ENCODE measurements at regions not wholly inside any gene's neighbourhood (a gene's known extent, or its start where the extent isn't known, plus 50 kb on each side); places are given as distances from the start of the nearest gene placed in this dataset.

GRCh38 chr18:6650127-6650507 lies 79.4 kb upstream of the ARHGAP28 start:
- Histone ChIP-seq H3K9ac (ENCODE audit: low read depth in 2 of 2, low read length in 2 of 2) (no peak overlapping the region), H3K27ac (no peak overlapping the region), H3K4me3 (no peak overlapping the region), H3K4me1 (no peaks in the 10 kb centered on the region), H3K27me3 (no peaks in the 10 kb centered on the region), H3K9me3 (no peaks in the 10 kb centered on the region), H3K36me3 (no peaks in the 10 kb centered on the region)
- TF ChIP-seq CTCF (IDR thresholded peaks at IDR 0.05): no peak
- intact Hi-C loops (cut with DNase I): no loop called here
- DNase-seq: no peak

- H3K36me3 ChIP-seq: no peaks in the 10 kb centered on the region
- no peak overlapping the region for H3K4me3 ChIP-seq
- no peak for DNase-seq
- intact Hi-C loops (cut with DNase I): no loop called here
- H3K9me3 ChIP-seq: no peaks in the 10 kb centered on the region
- no peak for TF ChIP-seq CTCF (IDR thresholded peaks at IDR 0.05)
- H3K4me1 ChIP-seq: no peaks in the 10 kb centered on the region
- H3K27ac ChIP-seq: no peak overlapping the region
- no peak overlapping the region for H3K9ac ChIP-seq (ENCODE audit: low read depth in 2 of 2, low read length in 2 of 2)
- no peaks in the 10 kb centered on the region for H3K27me3 ChIP-seq
Measured at GRCh38 chr18:6650747-6651146, 78.8 kb upstream of the ARHGAP28 start.

- Histone ChIP-seq H3K9ac (ENCODE audit: low read depth in 2 of 2, low read length in 2 of 2) (no peak overlapping the region), H3K4me3 (no peak overlapping the region), H3K36me3 (no peaks in the 10 kb centered on the region), H3K27me3 (no peaks in the 10 kb centered on the region), H3K9me3 (no peaks in the 10 kb centered on the region), H3K4me1 (no peaks in the 10 kb centered on the region), H3K27ac (no peak overlapping the region)
- TF ChIP-seq CTCF (IDR thresholded peaks at IDR 0.05): no peak
- intact Hi-C loops (cut with DNase I): no loop called here
- DNase-seq: no peak
Measured at GRCh38 chr18:6652098-6652497, 77.4 kb upstream of the ARHGAP28 start.

- Histone ChIP-seq H3K9me3 (no peaks in the 10 kb centered on the region), H3K4me1 (no peaks in the 10 kb centered on the region), H3K36me3 (no peaks in the 10 kb centered on the region), H3K27me3 (no peaks in the 10 kb centered on the region), H3K4me3 (no peak overlapping the region), H3K9ac (ENCODE audit: low read depth in 2 of 2, low read length in 2 of 2) (no peak overlapping the region), H3K27ac (no peak overlapping the region)
- intact Hi-C loops (cut with DNase I): no loop called here
- TF ChIP-seq CTCF (IDR thresholded peaks at IDR 0.05): no peak
- DNase-seq: no peak
Measured at GRCh38 chr18:6653880-6654279, 75.6 kb upstream of the ARHGAP28 start.

- Histone ChIP-seq H3K27ac (no peak overlapping the region), H3K36me3 (no peaks in the 10 kb centered on the region), H3K27me3 (no peaks in the 10 kb centered on the region), H3K9ac (ENCODE audit: low read depth in 2 of 2, low read length in 2 of 2) (no peak overlapping the region), H3K4me3 (no peak overlapping the region), H3K9me3 (no peaks in the 10 kb centered on the region), H3K4me1 (no peaks in the 10 kb centered on the region)
- no peak for DNase-seq
- TF ChIP-seq CTCF (IDR thresholded peaks at IDR 0.05): no peak
- intact Hi-C loops (cut with DNase I): no loop called here
Measured at GRCh38 chr18:6659963-6660725, 69.4 kb upstream of the ARHGAP28 start.

All from colonic mucosa (tissue), 4 donors.